ENCODE measurements at regions not wholly inside any gene's neighbourhood (a gene's known extent, or its start where the extent isn't known, plus 50 kb on each side); places are given as distances from the start of the nearest gene placed in this dataset.

DNA sequence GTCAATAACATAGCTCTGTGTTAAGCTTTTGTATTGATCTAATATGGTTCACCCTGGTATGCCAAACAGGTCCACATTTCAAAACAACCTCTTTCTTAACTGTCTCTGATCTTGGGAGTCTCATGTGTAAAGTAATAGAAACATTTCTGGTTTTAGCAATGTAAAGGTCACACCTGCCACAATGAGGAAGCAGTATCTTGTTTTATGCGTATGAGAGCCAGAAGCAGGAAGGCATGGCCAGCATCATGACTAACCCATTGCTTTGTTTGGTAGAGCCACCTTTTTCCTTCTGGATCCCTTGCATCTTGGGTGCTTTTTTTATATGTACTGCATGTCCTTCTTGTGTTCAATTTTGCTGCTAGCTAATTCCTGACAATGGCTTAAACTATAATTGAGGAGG is 411.3 kb upstream of the SEMA3C start:
- no peak for TF ChIP-seq POLR2AphosphoS5 (IDR thresholded peaks at IDR 0.05; ENCODE audit: insufficient read depth, low read depth, low read length)
- no peak for TF ChIP-seq POLR2A (IDR thresholded peaks at IDR 0.05; ENCODE audit: low read depth, low read length)
